Testis (tissue), 2 donors: ENCODE measurements at regions not wholly inside any gene's neighbourhood (a gene's known extent, or its start where the extent isn't known, plus 50 kb on each side); places are given as distances from the start of the nearest gene placed in this dataset.

Experiments used
- DNase-seq: peaks from one replicate; pipeline ENCODE4 v3.0.0-alpha.2; 2019
- H3K27ac ChIP-seq, 2 donors: fragments of 200-600 bp; sonication (generic); one replicate each; pipeline ENCODE4 v1.5.1; 2019
- H3K27me3 ChIP-seq: fragments of 200-600 bp; sonication (generic); one replicate; pipeline ENCODE4 v1.5.1; 2019
- H3K36me3 ChIP-seq: fragments of 200-600 bp; sonication (generic); one replicate; pipeline ENCODE4 v1.5.1; 2017; ENCODE audit warnings: low read depth; ENCODE audit errors: missing control alignments
- H3K4me1 ChIP-seq: fragments of 200-600 bp; sonication (generic); one replicate; pipeline ENCODE4 v1.5.1; 2019
- H3K4me3 ChIP-seq, 2 donors: fragments of 200-600 bp; sonication (generic); one replicate each; pipeline ENCODE4 v1.5.1; 2017 to 2019
- H3K9me3 ChIP-seq: fragments of 200-600 bp; sonication (generic); one replicate; pipeline ENCODE4 v1.5.1; 2017
- POLR2A ChIP-seq: fragments of 450-650 bp; IDR thresholded peaks from one replicate; pipeline ENCODE4 v1.6.1; 2017; ENCODE audit warnings: antibody characterized with exemption, mild to moderate bottlenecking, moderate library complexity
- WGBS, 2 donors: methylation state at CpG; one replicate each; pipeline ENCODE4 v1.1.5; 2018; 5-methylcytosine and 5-hydroxymethylcytosine counted together
- intact Hi-C: fragments of 100-400 bp; cut with DNase I; formaldehyde crosslinking; loops from one replicate; pipeline ENCODE4 v1.15.1; 2023; ENCODE audit warnings: low total_unique reads
- TF ChIP-seq, protein P1 (sequence below), 3 experiments: fragments of 450-650 bp in 2 of 3; fragments of 200-600 bp in 1 of 3; sonication (generic) in 1 of 3; IDR thresholded peaks; one replicate each; pipeline ENCODE4 v1.5.1; 2016 to 2019; ENCODE audit warnings: antibody characterized with exemption in 3 of 3, mild to moderate bottlenecking in 2 of 3, moderate library complexity in 1 of 3

DNA sequence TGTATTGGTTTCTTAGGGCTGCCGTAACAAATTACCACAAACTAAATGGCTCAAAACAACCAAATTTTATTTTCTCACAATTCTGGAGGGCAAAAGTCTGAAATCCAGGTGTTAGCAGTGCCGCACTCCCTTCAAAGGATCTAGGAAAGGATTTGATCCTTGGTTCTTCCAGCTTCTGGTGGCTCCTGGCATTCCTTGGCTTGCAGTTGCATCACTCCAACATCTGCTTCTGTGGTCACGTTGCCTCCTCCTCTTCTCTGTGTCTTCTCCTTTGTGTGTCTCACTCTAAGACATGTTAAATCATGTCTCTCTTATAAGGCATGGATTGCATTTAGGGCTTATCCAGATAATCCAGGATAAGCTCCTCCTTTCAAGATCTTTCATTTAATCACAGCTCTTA is 262.2 kb downstream of the MEX3B start:
- intact Hi-C loops: no loop called here
- TF ChIP-seq POLR2A: no peak

GRCh38 chr15:81783076-81783475 is 262.7 kb downstream of the MEX3B start:
- Histone ChIP-seq H3K27me3 (no peaks in the 10 kb centered on the region), H3K9me3 (no peaks in the 10 kb centered on the region), H3K4me3 (no peak overlapping the region), H3K27ac (no peak overlapping the region), H3K36me3 (no peaks in the 10 kb centered on the region), H3K4me1 (no peaks in the 10 kb centered on the region)
- intact Hi-C loops: no loop called here
- DNase-seq: no peak
- WGBS, 2 donors: 93 to 94% methylated on average over 5 of the region's 5 CpGs
- TF ChIP-seq, protein P1, sequence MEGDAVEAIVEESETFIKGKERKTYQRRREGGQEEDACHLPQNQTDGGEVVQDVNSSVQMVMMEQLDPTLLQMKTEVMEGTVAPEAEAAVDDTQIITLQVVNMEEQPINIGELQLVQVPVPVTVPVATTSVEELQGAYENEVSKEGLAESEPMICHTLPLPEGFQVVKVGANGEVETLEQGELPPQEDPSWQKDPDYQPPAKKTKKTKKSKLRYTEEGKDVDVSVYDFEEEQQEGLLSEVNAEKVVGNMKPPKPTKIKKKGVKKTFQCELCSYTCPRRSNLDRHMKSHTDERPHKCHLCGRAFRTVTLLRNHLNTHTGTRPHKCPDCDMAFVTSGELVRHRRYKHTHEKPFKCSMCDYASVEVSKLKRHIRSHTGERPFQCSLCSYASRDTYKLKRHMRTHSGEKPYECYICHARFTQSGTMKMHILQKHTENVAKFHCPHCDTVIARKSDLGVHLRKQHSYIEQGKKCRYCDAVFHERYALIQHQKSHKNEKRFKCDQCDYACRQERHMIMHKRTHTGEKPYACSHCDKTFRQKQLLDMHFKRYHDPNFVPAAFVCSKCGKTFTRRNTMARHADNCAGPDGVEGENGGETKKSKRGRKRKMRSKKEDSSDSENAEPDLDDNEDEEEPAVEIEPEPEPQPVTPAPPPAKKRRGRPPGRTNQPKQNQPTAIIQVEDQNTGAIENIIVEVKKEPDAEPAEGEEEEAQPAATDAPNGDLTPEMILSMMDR (IDR thresholded peaks at IDR 0.05): no peak
- TF ChIP-seq POLR2A: no peak

More for the DNA sequence above, 262.2 kb downstream of the MEX3B start:
- Histone ChIP-seq H3K4me3 (no peak overlapping the region), H3K36me3 (no peaks in the 10 kb centered on the region), H3K27me3 (no peaks in the 10 kb centered on the region), H3K9me3 (no peaks in the 10 kb centered on the region), H3K27ac (no peak overlapping the region), H3K4me1 (no peaks in the 10 kb centered on the region)
- DNase-seq: no peak
- 91 to 96% methylated on average over 3 of the region's 3 CpGs for WGBS, 2 donors

GRCh38 chr15:81781395-81781794 is 264.4 kb downstream of the MEX3B start:
- Histone ChIP-seq H3K4me3 (no peak overlapping the region), H3K4me1 (peaks cover 9% of the 10 kb centered on the region), H3K27me3 (no peaks in the 10 kb centered on the region), H3K9me3 (no peaks in the 10 kb centered on the region), H3K36me3 (no peaks in the 10 kb centered on the region), H3K27ac (no peak overlapping the region)
- intact Hi-C loops: no loop called here
- TF ChIP-seq POLR2A: no peak
- TF ChIP-seq, protein P1 (IDR thresholded peaks at IDR 0.05): no peak
- WGBS, 2 donors: 76 to 78% methylated on average over 2 of the region's 2 CpGs
- no peak for DNase-seq

GRCh38 chr15:81780966-81781365 is 264.9 kb downstream of the MEX3B start:
- Histone ChIP-seq H3K4me1 (peaks cover 9% of the 10 kb centered on the region), H3K36me3 (no peaks in the 10 kb centered on the region), H3K9me3 (no peaks in the 10 kb centered on the region), H3K27ac (no peak overlapping the region), H3K27me3 (no peaks in the 10 kb centered on the region), H3K4me3 (no peak overlapping the region)
- DNase-seq: no peak
- TF ChIP-seq, protein P1 (IDR thresholded peaks at IDR 0.05): no peak
- no peak for TF ChIP-seq POLR2A
- intact Hi-C loops: no loop called here

GRCh38 chr15:81779181-81779580 is 266.6 kb downstream of the MEX3B start:
- Histone ChIP-seq H3K36me3 (no peaks in the 10 kb centered on the region), H3K4me3 (no peak overlapping the region), H3K27ac (peak overlapping the region in 1 of 2 donors; percentile 15), H3K9me3 (no peaks in the 10 kb centered on the region), H3K4me1 (peaks cover 9% of the 10 kb centered on the region), H3K27me3 (no peaks in the 10 kb centered on the region)
- WGBS, 2 donors: 81 to 83% methylated on average over 2 of the region's 2 CpGs
- intact Hi-C loops: no loop called here
- no peak for TF ChIP-seq POLR2A
- TF ChIP-seq, protein P1 (IDR thresholded peaks at IDR 0.05): no peak
- DNase-seq: no peak
